ENCODE measurements at regions not wholly inside any gene's neighbourhood (a gene's known extent, or its start where the extent isn't known, plus 50 kb on each side); places are given as distances from the start of the nearest gene placed in this dataset.

DNA sequence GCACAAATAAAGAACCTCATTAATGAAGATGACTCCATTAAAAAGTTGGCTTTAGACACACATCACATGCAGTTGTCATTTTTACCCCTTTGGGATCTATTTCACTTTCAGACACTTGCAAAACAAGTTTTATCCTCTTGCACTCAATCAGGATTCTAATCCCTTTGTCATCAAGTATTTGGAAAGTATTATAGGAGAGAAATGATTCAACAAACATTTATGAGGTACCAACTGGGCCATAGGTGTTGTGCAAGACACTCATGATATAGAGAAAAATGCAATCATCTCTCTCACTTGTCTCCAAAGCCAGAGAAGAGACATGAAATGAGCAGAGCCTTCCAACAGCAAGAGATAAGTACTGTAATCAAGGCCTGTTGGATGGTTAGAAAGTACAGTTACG lies 327.7 kb downstream of the RMST start:
- TF ChIP-seq, protein P1, sequence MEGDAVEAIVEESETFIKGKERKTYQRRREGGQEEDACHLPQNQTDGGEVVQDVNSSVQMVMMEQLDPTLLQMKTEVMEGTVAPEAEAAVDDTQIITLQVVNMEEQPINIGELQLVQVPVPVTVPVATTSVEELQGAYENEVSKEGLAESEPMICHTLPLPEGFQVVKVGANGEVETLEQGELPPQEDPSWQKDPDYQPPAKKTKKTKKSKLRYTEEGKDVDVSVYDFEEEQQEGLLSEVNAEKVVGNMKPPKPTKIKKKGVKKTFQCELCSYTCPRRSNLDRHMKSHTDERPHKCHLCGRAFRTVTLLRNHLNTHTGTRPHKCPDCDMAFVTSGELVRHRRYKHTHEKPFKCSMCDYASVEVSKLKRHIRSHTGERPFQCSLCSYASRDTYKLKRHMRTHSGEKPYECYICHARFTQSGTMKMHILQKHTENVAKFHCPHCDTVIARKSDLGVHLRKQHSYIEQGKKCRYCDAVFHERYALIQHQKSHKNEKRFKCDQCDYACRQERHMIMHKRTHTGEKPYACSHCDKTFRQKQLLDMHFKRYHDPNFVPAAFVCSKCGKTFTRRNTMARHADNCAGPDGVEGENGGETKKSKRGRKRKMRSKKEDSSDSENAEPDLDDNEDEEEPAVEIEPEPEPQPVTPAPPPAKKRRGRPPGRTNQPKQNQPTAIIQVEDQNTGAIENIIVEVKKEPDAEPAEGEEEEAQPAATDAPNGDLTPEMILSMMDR (IDR thresholded peaks at IDR 0.05), result no peak
- TF ChIP-seq EZH2phosphoT487 (IDR thresholded peaks at IDR 0.05), result no peak
- TF ChIP-seq EZH2 (IDR thresholded peaks at IDR 0.05), result no peak
